ENCODE measurements at regions not wholly inside any gene's neighbourhood (a gene's known extent, or its start where the extent isn't known, plus 50 kb on each side); places are given as distances from the start of the nearest gene placed in this dataset.

DNA sequence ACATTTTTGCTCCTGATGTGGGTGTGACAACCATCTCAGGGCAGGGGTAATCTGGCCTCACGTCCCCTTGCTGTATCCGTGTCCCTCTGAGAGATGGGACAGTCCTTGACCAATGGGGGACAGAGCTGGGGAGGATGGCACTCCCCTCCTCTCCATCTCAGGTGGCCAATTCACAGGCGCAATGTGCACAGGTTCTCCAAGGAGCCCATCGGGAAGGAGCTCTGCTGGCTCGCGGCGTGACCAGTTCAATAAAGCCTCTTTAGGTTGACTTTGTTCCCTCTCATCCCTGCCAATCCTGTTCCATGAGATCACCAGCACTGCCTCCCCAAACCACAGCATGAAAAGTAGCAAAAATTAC lies 196.3 kb upstream of the SLC24A3 start:
- no peak for DNase-seq (ENCODE audit: extremely low read depth, insufficient read length)
- no peak for TF ChIP-seq CTCF (IDR thresholded peaks at IDR 0.05; ENCODE audit: insufficient read depth, low read length, poor library complexity, severe bottlenecking)

DNA sequence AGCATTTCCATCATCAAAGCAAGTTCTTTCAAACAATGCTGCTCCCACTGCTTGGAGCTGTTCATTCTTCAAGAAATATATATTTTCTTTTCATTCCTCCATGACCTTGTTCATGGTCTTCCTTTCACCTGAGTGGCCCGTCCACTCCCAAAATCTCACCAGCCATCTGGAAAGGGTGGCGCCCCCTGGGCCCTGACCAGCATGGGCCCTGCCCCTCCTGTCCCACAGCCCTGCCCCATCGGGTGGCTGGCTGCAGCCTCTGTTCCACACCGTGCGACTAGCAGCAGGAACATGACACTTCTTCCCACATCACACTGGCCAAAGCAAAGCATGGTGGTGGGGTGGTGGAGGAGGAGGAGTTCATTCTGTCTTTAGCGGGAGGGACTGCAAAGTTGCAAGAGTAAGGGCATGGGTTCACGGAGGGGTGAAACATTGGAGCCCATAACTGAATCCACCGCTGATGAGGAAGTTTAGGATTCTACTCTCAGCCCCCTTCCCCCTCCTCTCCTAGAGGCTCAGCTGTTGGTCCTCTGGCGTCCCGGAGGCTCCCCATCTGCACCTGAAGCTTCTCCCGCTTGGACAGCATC lies 195.2 kb upstream of the SLC24A3 start:
- Histone ChIP-seq H3K36me3 (ENCODE audit: control insufficient read depth, insufficient read depth, low read length) (no peaks in the 10 kb centered on the region), H3K27me3 (replicated peaks; ENCODE audit: control insufficient read depth, insufficient read depth, low read length) (no peaks in the 10 kb centered on the region), H3K4me3 (replicated peaks; ENCODE audit: low read depth, low read length) (no peak overlapping the region)
- TF ChIP-seq CTCF (IDR thresholded peaks at IDR 0.05; ENCODE audit: insufficient read depth, low read length, poor library complexity, severe bottlenecking), result no peak
- no peak for DNase-seq (ENCODE audit: extremely low read depth, insufficient read length)

More for the DNA sequence above, 196.3 kb upstream of the SLC24A3 start:
- H3K27me3 ChIP-seq (replicated peaks; ENCODE audit: control insufficient read depth, insufficient read depth, low read length), result no peaks in the 10 kb centered on the region
- H3K4me3 ChIP-seq (replicated peaks; ENCODE audit: low read depth, low read length), result no peak overlapping the region
- H3K36me3 ChIP-seq (ENCODE audit: control insufficient read depth, insufficient read depth, low read length), result no peaks in the 10 kb centered on the region

DNA sequence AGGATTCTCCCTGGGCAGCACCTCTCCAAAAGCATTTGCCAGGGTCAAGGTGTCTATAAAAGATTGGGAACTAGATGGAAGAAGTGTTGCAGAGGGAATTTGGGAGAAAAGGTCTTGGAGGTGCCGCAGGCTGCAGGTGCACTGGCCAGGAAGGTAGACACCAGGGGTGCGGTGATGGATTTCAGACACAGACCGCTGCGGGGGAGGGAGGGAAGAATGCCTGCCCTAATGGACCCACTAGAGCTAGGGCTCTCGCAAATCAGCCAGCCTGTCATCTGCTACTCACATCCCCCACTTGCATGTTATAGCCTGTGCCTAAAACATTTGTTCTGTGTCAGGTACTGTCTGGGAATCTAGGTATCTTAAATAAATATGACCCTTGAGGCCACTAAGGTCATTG lies 193.6 kb upstream of the SLC24A3 start:
- no peaks in the 10 kb centered on the region for H3K36me3 ChIP-seq (ENCODE audit: control insufficient read depth, insufficient read depth, low read length)
- DNase-seq (ENCODE audit: extremely low read depth, insufficient read length), result no peak
- H3K4me3 ChIP-seq (replicated peaks; ENCODE audit: low read depth, low read length), result no peak overlapping the region
- no peaks in the 10 kb centered on the region for H3K27me3 ChIP-seq (replicated peaks; ENCODE audit: control insufficient read depth, insufficient read depth, low read length)
- no peak for TF ChIP-seq CTCF (IDR thresholded peaks at IDR 0.05; ENCODE audit: insufficient read depth, low read length, poor library complexity, severe bottlenecking)

DNA sequence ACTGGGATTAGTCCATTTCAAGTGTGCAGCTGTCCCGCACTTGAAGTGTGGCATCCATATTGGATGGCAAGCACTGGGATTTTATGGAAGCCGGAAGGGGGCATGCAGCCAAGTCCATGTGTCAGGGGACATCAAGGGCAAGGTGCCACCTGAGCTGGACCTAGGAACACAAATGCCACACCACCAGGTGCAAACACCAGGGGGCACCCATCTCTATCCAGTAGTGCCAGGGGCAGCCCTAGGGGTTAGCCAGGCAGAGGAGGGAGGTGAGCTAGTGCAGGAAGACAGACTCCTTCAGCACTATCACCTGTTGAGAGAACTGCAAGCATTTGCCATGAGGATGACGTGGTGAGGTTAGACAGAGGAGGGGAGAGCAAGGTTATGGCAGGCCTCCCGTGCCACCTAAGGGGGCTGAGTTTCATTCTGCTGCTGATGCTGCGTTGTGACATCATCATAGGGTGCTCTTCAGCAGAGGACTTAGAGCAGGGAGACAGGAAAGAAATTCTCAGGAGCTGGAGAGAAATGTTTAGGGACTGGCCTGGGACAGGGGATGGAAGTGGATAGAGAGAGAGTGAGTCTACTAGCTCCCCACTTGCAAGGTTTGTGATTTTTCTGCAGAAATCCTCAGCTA lies 192.6 kb upstream of the SLC24A3 start:
- TF ChIP-seq CTCF (IDR thresholded peaks at IDR 0.05; ENCODE audit: insufficient read depth, low read length, poor library complexity, severe bottlenecking), result peak; percentile 13
- Histone ChIP-seq H3K36me3 (ENCODE audit: control insufficient read depth, insufficient read depth, low read length) (no peaks in the 10 kb centered on the region), H3K4me3 (replicated peaks; ENCODE audit: low read depth, low read length) (no peak overlapping the region), H3K27me3 (replicated peaks; ENCODE audit: control insufficient read depth, insufficient read depth, low read length) (no peaks in the 10 kb centered on the region)
- DNase-seq (ENCODE audit: extremely low read depth, insufficient read length), result no peak

- no peak for TF ChIP-seq CTCF (IDR thresholded peaks at IDR 0.05; ENCODE audit: insufficient read depth, low read length, poor library complexity, severe bottlenecking)
- DNase-seq (ENCODE audit: extremely low read depth, insufficient read length), result no peak
- Histone ChIP-seq H3K36me3 (ENCODE audit: control insufficient read depth, insufficient read depth, low read length) (no peaks in the 10 kb centered on the region), H3K27me3 (replicated peaks; ENCODE audit: control insufficient read depth, insufficient read depth, low read length) (no peaks in the 10 kb centered on the region), H3K4me3 (replicated peaks; ENCODE audit: low read depth, low read length) (no peak overlapping the region)
Measured at GRCh38 chr20:19021406-19022117, 190.9 kb upstream of the SLC24A3 start.
